ENCODE measurements at regions not wholly inside any gene's neighbourhood (a gene's known extent, or its start where the extent isn't known, plus 50 kb on each side); places are given as distances from the start of the nearest gene placed in this dataset.

- DNase-seq (no peak), ATAC-seq (ENCODE audit: low read depth) (no peak)
- WGBS, 2 experiments (ENCODE audit: extremely low coverage in 2 of 2, insufficient read length in 1 of 2), result no CpG with 5 or more reads among the region's 1 CpG
- Histone ChIP-seq H2BK20ac (ENCODE audit: low read depth, low read length) (no peak overlapping the region), H4K91ac (ENCODE audit: insufficient read depth, low read depth, low read length) (no peak overlapping the region), H2AK5ac (ENCODE audit: low read depth, low read length) (no peak overlapping the region), H3K9me3 (ENCODE audit: control insufficient read depth, insufficient read depth, low read length) (no peaks in the 10 kb centered on the region), H3K27ac (ENCODE audit: insufficient read depth, low read length) (no peak overlapping the region), H3K4me1 (ENCODE audit: control insufficient read depth, insufficient read depth, low read length) (no peaks in the 10 kb centered on the region), H3K27me3 (ENCODE audit: control insufficient read depth, insufficient read depth, low read length) (no peaks in the 10 kb centered on the region), H3K56ac (ENCODE audit: extremely low read depth, insufficient read depth, low read length) (no peak overlapping the region), H3K9me1 (ENCODE audit: insufficient read depth, low read length) (no peaks in the 10 kb centered on the region), H3K36me3 (ENCODE audit: control insufficient read depth, insufficient read depth, low read length) (no peaks in the 10 kb centered on the region), H2AK9ac (replicated peaks; ENCODE audit: low read depth, low read length, poor library complexity) (no peak overlapping the region), H3K4me3 (ENCODE audit: insufficient read depth, low read depth, low read length) (no peak overlapping the region), H3K14ac (replicated peaks; ENCODE audit: low read depth, low read length) (no peak overlapping the region), H2BK15ac (ENCODE audit: low read depth, low read length) (no peak overlapping the region), H3K18ac (ENCODE audit: low read depth, low read length) (no peak overlapping the region), H3K23ac (ENCODE audit: low read depth, low read length) (no peak overlapping the region), H2AFZ (replicated peaks; ENCODE audit: low read length, poor library complexity) (no peak overlapping the region), H3K4me2 (ENCODE audit: low read depth, low read length) (no peak overlapping the region), H4K8ac (ENCODE audit: low read depth in 2 of 2, low read length in 2 of 2) (no peak overlapping the region), H2BK5ac (ENCODE audit: low read depth, low read length, poor library complexity, severe bottlenecking) (no peak overlapping the region), H2BK120ac (ENCODE audit: low read depth, low read length) (no peak overlapping the region), H3K4ac (ENCODE audit: low read depth, low read length) (no peak overlapping the region), H3K9ac (ENCODE audit: low read depth, low read length) (no peak overlapping the region), H4K20me1 (ENCODE audit: insufficient read depth, low read length) (no peaks in the 10 kb centered on the region), H4K5ac (ENCODE audit: low read depth, low read length) (no peak overlapping the region), H3K79me1 (ENCODE audit: low read depth in 1 of 2, low read length in 2 of 2) (no peaks in the 10 kb centered on the region)
- CTCF ChIA-PET, result no interaction called here
- in situ Hi-C loops (cut with MboI; ENCODE audit: low sequenced_read_pairs) (no loop called here), dilution Hi-C loops (cut with HindIII; ENCODE audit: low sequenced_read_pairs, unreplicated experiment) (no loop called here), intact Hi-C loops (cut with micrococcal nuclease) (no loop called here)
- no peak for TF ChIP-seq NFE2L2 (IDR thresholded peaks at IDR 0.05; ENCODE audit: low read depth, low read length)
- TF ChIP-seq ELK1 (IDR thresholded peaks at IDR 0.05; ENCODE audit: borderline replicate concordance, low read depth, low read length), result no peak
- TF ChIP-seq BHLHE40 (IDR thresholded peaks at IDR 0.05; ENCODE audit: low read depth, low read length), result no peak
- TF ChIP-seq USF2 (IDR thresholded peaks at IDR 0.05; ENCODE audit: low read depth, low read length), result no peak
- TF ChIP-seq MAFK (IDR thresholded peaks at IDR 0.05; ENCODE audit: low read depth, low read length), result no peak
- TF ChIP-seq RFX5 (IDR thresholded peaks at IDR 0.05; ENCODE audit: low read depth, low read length), result no peak
- POLR2A ChIA-PET (ENCODE audit: unreplicated experiment), result no interaction called here
- BruUV-seq (replicated peaks), result no TSS peak
These were observed 244.6 kb upstream of the SPRY2 start for GRCh38 chr13:80585531-80585930.

Measured in IMR-90 (cell line).